H9 (cell line): ENCODE measurements at regions not wholly inside any gene's neighbourhood (a gene's known extent, or its start where the extent isn't known, plus 50 kb on each side); places are given as distances from the start of the nearest gene placed in this dataset.

Experiments
- DNase-seq: peaks from one replicate; pipeline ENCODE4 v3.0.0-alpha.2; 2017
- H2AFZ ChIP-seq: one replicate; pipeline ENCODE4 v1.6.1; 2013; ENCODE audit warnings: mild to moderate bottlenecking, low read length, control low read depth, moderate library complexity
- H2AK5ac ChIP-seq: 2 replicates; pipeline ENCODE4 v1.6.1; 2013; ENCODE audit warnings: low read length, control low read depth, mixed read lengths; ENCODE audit not compliant: insufficient read length
- H2BK120ac ChIP-seq: one replicate; pipeline ENCODE4 v1.6.1; 2013; ENCODE audit warnings: low read depth, mild to moderate bottlenecking, low read length, control low read depth, inconsistent platforms; ENCODE audit not compliant: poor library complexity, severe bottlenecking
- H2BK12ac ChIP-seq: 2 replicates; pipeline ENCODE4 v1.6.1; 2013; ENCODE audit warnings: low read length, control low read depth, mixed read lengths, low read depth; ENCODE audit not compliant: insufficient read length
- H2BK15ac ChIP-seq: 2 replicates; pipeline ENCODE4 v1.6.1; 2013; ENCODE audit warnings: low read depth, low read length, control low read depth
- H2BK20ac ChIP-seq: one replicate; pipeline ENCODE4 v1.6.1; 2013; ENCODE audit warnings: low read depth, mild to moderate bottlenecking, low read length, control low read depth, inconsistent platforms; ENCODE audit not compliant: poor library complexity, severe bottlenecking
- H2BK5ac ChIP-seq: 2 replicates; pipeline ENCODE4 v1.6.1; 2013; ENCODE audit warnings: low read length, control low read depth, mixed read lengths; ENCODE audit not compliant: insufficient read length
- H3K14ac ChIP-seq: 2 replicates; pipeline ENCODE4 v1.6.1; 2013; ENCODE audit warnings: low read length, control low read depth; ENCODE audit not compliant: insufficient read depth
- H3K18ac ChIP-seq: 2 replicates; pipeline ENCODE4 v1.6.1; 2013; ENCODE audit warnings: low read depth, mild to moderate bottlenecking, mixed read lengths, low read length, control low read depth; ENCODE audit not compliant: insufficient read length
- H3K23ac ChIP-seq: 2 replicates; pipeline ENCODE4 v1.6.1; 2013; ENCODE audit warnings: low read length, control low read depth, mixed read lengths, low read depth; ENCODE audit not compliant: insufficient read length
- H3K23me2 ChIP-seq: 2 replicates; pipeline ENCODE4 v1.6.1; 2013; ENCODE audit warnings: low read depth, mild to moderate bottlenecking, mixed read lengths, low read length, control low read depth; ENCODE audit not compliant: insufficient read length, poor library complexity, severe bottlenecking
- H3K27ac ChIP-seq: 2 replicates; pipeline ENCODE4 v1.5.1; 2013; ENCODE audit warnings: low read length, control low read depth, mixed read lengths, low read depth; ENCODE audit not compliant: insufficient read length
- H3K27me3 ChIP-seq: 2 replicates; pipeline ENCODE4 v1.6.1; 2013; ENCODE audit warnings: low read length, control low read depth, inconsistent platforms; ENCODE audit not compliant: insufficient read depth
- H3K4ac ChIP-seq: 2 replicates; pipeline ENCODE4 v1.6.1; 2013; ENCODE audit warnings: low read depth, mild to moderate bottlenecking, control low read depth, inconsistent platforms, low read length, moderate library complexity
- H3K4me1 ChIP-seq: 2 replicates; pipeline ENCODE4 v1.6.1; 2013; ENCODE audit warnings: low read length, control low read depth, inconsistent platforms; ENCODE audit not compliant: insufficient read depth
- H3K4me2 ChIP-seq: 2 replicates; pipeline ENCODE4 v1.6.1; 2013; ENCODE audit warnings: low read length, control low read depth, mixed read lengths; ENCODE audit not compliant: insufficient read length, insufficient read depth
- H3K56ac ChIP-seq: 2 replicates; pipeline ENCODE4 v1.6.1; 2013; ENCODE audit warnings: low read depth, mild to moderate bottlenecking, mixed read lengths, low read length, control low read depth; ENCODE audit not compliant: insufficient read length
- H3K79me1 ChIP-seq: 2 replicates; pipeline ENCODE4 v1.6.1; 2013; ENCODE audit warnings: low read depth, mild to moderate bottlenecking, moderate library complexity, low read length, control low read depth, inconsistent platforms; ENCODE audit not compliant: insufficient read depth, poor library complexity, severe bottlenecking
- H3K79me2 ChIP-seq: 2 replicates; pipeline ENCODE4 v1.6.1; 2013; ENCODE audit warnings: low read length, control low read depth, inconsistent platforms; ENCODE audit not compliant: insufficient read depth
- H3K9ac ChIP-seq: 2 replicates; pipeline ENCODE4 v1.6.1; 2013; ENCODE audit warnings: low read length, control low read depth, mixed read lengths; ENCODE audit not compliant: insufficient read length; ENCODE audit errors: extremely low read depth
- H3K9me3 ChIP-seq: one replicate; pipeline ENCODE4 v1.6.1; 2013; ENCODE audit warnings: low read depth, low read length, inconsistent platforms; ENCODE audit not compliant: control insufficient read depth
- H3T11ph ChIP-seq: one replicate; pipeline ENCODE4 v1.6.1; 2013; ENCODE audit warnings: mild to moderate bottlenecking, low read length, control low read depth, inconsistent platforms
- H4K20me1 ChIP-seq: one replicate; pipeline ENCODE4 v1.6.1; 2013; ENCODE audit not compliant: control insufficient read depth, insufficient read length, insufficient read depth
- H4K5ac ChIP-seq: 2 replicates; pipeline ENCODE4 v1.6.1; 2013; ENCODE audit warnings: low read depth, mild to moderate bottlenecking, mixed read lengths, low read length, control low read depth; ENCODE audit not compliant: insufficient read length
- H4K8ac ChIP-seq: replicated peaks from 2 replicates; pipeline ENCODE4 v1.6.1; 2013; ENCODE audit warnings: low read length, control low read depth, mixed read lengths, low read depth; ENCODE audit not compliant: insufficient read length
- H4K91ac ChIP-seq: 2 replicates; pipeline ENCODE4 v1.6.1; 2013; ENCODE audit warnings: low read depth, mild to moderate bottlenecking, moderate library complexity, mixed read lengths, low read length, control low read depth; ENCODE audit not compliant: insufficient read length
- H3K27ac Mint-ChIP-seq, 3 experiments: 2 replicates in 2 of 3; 3 replicates in 1 of 3; pipeline ENCODE4 v1.8.0; 2020 to 2021; ENCODE audit warnings: mixed read lengths in 3 of 3, mild to moderate bottlenecking in 1 of 3, moderate library complexity in 1 of 3
- H3K27me3 Mint-ChIP-seq: 2 replicates; pipeline ENCODE4 v1.8.0; 2021; ENCODE audit warnings: low read depth, mild to moderate bottlenecking, moderate library complexity, mixed read lengths
- H3K36me3 Mint-ChIP-seq, 3 experiments: 2 replicates in 2 of 3; 3 replicates in 1 of 3; pipeline ENCODE4 v1.8.0; 2020 to 2021; ENCODE audit warnings: low read depth in 3 of 3, mixed read lengths in 3 of 3; ENCODE audit not compliant: insufficient read depth in 1 of 3
- H3K4me1 Mint-ChIP-seq, 2 experiments: 2 replicates each; pipeline ENCODE4 v1.8.0; 2020; ENCODE audit warnings: mixed read lengths in 2 of 2
- H3K4me3 Mint-ChIP-seq, 2 experiments: 2 replicates in 1 of 2; 3 replicates in 1 of 2; pipeline ENCODE4 v1.8.0; 2020 to 2021; ENCODE audit warnings: mild to moderate bottlenecking in 2 of 2, mixed read lengths in 2 of 2, moderate library complexity in 1 of 2
- H3K9me3 Mint-ChIP-seq, 2 experiments: 2 replicates in 1 of 2; 3 replicates in 1 of 2; pipeline ENCODE4 v1.8.0; 2020; ENCODE audit warnings: mild to moderate bottlenecking in 2 of 2, mixed read lengths in 2 of 2, moderate library complexity in 1 of 2
- TF ChIP-seq, protein P1 (sequence below): fragments of 200-600 bp; sonication (generic); conservative IDR thresholded peaks from 3 replicates; pipeline ENCODE4 v1.8.0; 2021; ENCODE audit warnings: antibody characterized with exemption, mild to moderate bottlenecking

DNA sequence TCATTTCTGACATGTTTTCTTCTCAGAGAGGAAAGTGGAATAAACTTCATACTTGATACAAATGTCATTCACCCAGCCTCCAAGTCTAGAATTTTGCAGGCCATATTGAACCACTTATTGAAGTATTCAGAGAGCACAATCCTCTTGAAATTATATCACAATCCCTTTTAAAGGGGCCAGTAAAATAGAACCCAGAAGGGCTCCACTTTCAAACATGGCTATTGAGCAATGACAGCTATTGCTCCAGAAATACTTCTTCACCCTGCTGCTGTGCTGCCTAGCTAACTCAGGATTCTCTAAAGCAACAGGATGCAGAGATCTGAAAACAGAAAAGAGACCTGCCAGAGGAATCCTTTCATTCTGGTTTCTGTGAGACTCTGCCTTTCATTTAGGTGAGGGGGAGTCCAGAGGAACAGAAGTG, 275.0 kb upstream of the CDH5 start:
- no peak overlapping the region for H4K5ac ChIP-seq
- H3K4me1 ChIP-seq: no peaks in the 10 kb centered on the region
- no peak overlapping the region; a peak in 1 of 7 replicates for H3K27ac Mint-ChIP-seq
- no peaks in the 10 kb centered on the region for H4K20me1 ChIP-seq
- H3K36me3 Mint-ChIP-seq: no peaks in the 10 kb centered on the region
- H3K79me1 ChIP-seq: no peaks in the 10 kb centered on the region
- TF ChIP-seq, protein P1, sequence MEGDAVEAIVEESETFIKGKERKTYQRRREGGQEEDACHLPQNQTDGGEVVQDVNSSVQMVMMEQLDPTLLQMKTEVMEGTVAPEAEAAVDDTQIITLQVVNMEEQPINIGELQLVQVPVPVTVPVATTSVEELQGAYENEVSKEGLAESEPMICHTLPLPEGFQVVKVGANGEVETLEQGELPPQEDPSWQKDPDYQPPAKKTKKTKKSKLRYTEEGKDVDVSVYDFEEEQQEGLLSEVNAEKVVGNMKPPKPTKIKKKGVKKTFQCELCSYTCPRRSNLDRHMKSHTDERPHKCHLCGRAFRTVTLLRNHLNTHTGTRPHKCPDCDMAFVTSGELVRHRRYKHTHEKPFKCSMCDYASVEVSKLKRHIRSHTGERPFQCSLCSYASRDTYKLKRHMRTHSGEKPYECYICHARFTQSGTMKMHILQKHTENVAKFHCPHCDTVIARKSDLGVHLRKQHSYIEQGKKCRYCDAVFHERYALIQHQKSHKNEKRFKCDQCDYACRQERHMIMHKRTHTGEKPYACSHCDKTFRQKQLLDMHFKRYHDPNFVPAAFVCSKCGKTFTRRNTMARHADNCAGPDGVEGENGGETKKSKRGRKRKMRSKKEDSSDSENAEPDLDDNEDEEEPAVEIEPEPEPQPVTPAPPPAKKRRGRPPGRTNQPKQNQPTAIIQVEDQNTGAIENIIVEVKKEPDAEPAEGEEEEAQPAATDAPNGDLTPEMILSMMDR: no peak
- no peak overlapping the region for H2BK20ac ChIP-seq
- H3K27me3 ChIP-seq: no peaks in the 10 kb centered on the region
- no peak overlapping the region for H3K18ac ChIP-seq
- no peaks in the 10 kb centered on the region for H3K23me2 ChIP-seq
- H3K4ac ChIP-seq: no peak overlapping the region
- H3K23ac ChIP-seq: no peak overlapping the region
- no peaks in the 10 kb centered on the region for H3K9me3 ChIP-seq
- H3K9me3 Mint-ChIP-seq: no peaks in the 10 kb centered on the region
- H2BK5ac ChIP-seq: no peak overlapping the region
- H3K27me3 Mint-ChIP-seq: no peaks in the 10 kb centered on the region; the same call in 1 of the 2 replicates
- H3K9ac ChIP-seq: no peak overlapping the region
- H3K14ac ChIP-seq: no peak overlapping the region
- DNase-seq: no peak
- H2BK15ac ChIP-seq: no peak overlapping the region
- H3K4me2 ChIP-seq: no peak overlapping the region
- H2AK5ac ChIP-seq: no peak overlapping the region
- peaks cover 0 to 3% of the 10 kb centered on the region in 2 experiments; a peak in 1 of 4 replicates for H3K4me1 Mint-ChIP-seq
- H2BK12ac ChIP-seq: no peak overlapping the region
- no peak overlapping the region for H4K91ac ChIP-seq
- H3T11ph ChIP-seq: no peak overlapping the region
- no peak overlapping the region for H2AFZ ChIP-seq
- no peaks in the 10 kb centered on the region for H3K79me2 ChIP-seq
- H3K56ac ChIP-seq: no peak overlapping the region
- no peak overlapping the region for H2BK120ac ChIP-seq
- H3K4me3 Mint-ChIP-seq: no peak overlapping the region
- H4K8ac ChIP-seq: no peak overlapping the region
- no peak overlapping the region for H3K27ac ChIP-seq
